ENCODE measurements at regions not wholly inside any gene's neighbourhood (a gene's known extent, or its start where the extent isn't known, plus 50 kb on each side); places are given as distances from the start of the nearest gene placed in this dataset.

GRCh38 chr2:215828528-215829184 is 184.7 kb downstream of the MREG start:
- TF ChIP-seq, protein P1, sequence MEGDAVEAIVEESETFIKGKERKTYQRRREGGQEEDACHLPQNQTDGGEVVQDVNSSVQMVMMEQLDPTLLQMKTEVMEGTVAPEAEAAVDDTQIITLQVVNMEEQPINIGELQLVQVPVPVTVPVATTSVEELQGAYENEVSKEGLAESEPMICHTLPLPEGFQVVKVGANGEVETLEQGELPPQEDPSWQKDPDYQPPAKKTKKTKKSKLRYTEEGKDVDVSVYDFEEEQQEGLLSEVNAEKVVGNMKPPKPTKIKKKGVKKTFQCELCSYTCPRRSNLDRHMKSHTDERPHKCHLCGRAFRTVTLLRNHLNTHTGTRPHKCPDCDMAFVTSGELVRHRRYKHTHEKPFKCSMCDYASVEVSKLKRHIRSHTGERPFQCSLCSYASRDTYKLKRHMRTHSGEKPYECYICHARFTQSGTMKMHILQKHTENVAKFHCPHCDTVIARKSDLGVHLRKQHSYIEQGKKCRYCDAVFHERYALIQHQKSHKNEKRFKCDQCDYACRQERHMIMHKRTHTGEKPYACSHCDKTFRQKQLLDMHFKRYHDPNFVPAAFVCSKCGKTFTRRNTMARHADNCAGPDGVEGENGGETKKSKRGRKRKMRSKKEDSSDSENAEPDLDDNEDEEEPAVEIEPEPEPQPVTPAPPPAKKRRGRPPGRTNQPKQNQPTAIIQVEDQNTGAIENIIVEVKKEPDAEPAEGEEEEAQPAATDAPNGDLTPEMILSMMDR (IDR thresholded peaks at IDR 0.05), result peak in 5 of 6 experiments; percentile 11 to 62 (median 53)
- no peak for TF ChIP-seq POLR2A (IDR thresholded peaks at IDR 0.05)
